ENCODE measurements at regions not wholly inside any gene's neighbourhood (a gene's known extent, or its start where the extent isn't known, plus 50 kb on each side); places are given as distances from the start of the nearest gene placed in this dataset.

DNA sequence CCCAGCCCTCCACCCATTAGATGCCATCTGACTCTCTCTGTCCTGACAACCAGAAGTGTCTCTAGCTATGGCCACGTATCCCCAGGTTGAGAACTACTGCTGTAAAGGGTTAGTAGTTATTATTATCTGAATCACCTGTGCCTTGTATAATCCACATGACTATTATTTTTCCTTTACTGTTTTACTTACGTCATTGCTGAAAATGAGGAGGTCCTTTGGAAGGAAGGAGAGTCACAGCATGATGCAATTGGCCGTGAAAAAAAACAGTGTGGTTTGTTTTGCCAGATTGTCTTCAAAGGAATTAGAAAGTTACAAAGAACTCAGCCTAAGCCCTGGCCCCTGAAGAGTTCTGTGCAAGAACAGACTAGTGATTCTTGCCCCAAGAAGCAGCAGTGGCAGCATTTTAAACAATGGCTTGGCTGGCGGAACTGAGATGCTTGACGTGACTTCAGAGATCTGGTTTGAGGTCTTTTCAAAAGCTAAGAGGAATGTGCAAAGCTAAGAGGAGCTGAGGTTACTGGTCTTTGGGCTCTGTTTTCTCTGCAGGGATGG is 413.3 kb upstream of the EEF2KMT start:
- no peak for DNase-seq (ENCODE audit: extremely low read depth, low read depth)
- TF ChIP-seq, protein P1, sequence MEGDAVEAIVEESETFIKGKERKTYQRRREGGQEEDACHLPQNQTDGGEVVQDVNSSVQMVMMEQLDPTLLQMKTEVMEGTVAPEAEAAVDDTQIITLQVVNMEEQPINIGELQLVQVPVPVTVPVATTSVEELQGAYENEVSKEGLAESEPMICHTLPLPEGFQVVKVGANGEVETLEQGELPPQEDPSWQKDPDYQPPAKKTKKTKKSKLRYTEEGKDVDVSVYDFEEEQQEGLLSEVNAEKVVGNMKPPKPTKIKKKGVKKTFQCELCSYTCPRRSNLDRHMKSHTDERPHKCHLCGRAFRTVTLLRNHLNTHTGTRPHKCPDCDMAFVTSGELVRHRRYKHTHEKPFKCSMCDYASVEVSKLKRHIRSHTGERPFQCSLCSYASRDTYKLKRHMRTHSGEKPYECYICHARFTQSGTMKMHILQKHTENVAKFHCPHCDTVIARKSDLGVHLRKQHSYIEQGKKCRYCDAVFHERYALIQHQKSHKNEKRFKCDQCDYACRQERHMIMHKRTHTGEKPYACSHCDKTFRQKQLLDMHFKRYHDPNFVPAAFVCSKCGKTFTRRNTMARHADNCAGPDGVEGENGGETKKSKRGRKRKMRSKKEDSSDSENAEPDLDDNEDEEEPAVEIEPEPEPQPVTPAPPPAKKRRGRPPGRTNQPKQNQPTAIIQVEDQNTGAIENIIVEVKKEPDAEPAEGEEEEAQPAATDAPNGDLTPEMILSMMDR (IDR thresholded peaks at IDR 0.05; ENCODE audit: low read depth, low read length), result no peak

DNA sequence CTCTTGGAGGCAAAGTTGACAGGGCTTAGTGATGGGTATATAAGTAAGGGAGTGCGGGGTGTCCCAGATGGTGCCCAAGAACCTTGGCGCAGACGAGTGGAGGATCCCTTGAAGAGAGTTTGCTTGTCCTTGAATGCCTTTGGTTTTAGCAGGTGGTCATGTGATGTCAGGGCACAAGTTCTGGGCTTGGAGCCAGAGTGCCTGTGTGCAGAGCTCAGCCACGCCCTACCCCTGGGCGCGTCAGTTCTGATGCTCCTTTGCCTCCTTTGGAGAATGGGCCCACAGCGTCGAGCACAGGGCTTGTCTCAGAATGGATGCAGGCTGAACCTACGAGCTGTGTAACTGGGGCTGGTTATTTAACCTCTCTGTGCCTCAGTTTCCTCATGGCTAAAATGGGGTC is 412.2 kb upstream of the EEF2KMT start:
- DNase-seq (ENCODE audit: extremely low read depth, low read depth), result no peak
- TF ChIP-seq, protein P1 (IDR thresholded peaks at IDR 0.05; ENCODE audit: low read depth, low read length), result no peak

DNA sequence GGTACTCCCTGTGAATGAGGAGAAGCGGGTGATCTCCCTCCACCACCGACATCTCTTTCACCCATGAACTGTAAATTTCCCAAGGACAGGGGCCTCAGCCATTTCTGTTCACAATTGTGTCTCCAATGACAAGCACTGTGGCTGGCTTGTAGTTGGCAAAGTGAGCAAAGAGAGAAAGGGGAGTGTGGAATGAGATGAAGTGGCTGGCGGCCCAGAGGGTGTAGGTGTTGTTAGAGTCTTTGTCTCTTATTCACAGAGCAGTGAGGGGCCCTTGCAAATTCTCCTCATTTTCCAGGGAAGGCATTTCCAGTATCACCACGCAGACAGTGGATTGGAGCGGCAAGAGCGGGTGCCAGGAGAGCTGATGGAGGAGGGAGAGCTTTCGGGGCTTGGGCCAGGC is 411.7 kb upstream of the EEF2KMT start:
- TF ChIP-seq, protein P1 (IDR thresholded peaks at IDR 0.05; ENCODE audit: low read depth, low read length), result no peak
- no peak for DNase-seq (ENCODE audit: extremely low read depth, low read depth)

DNA sequence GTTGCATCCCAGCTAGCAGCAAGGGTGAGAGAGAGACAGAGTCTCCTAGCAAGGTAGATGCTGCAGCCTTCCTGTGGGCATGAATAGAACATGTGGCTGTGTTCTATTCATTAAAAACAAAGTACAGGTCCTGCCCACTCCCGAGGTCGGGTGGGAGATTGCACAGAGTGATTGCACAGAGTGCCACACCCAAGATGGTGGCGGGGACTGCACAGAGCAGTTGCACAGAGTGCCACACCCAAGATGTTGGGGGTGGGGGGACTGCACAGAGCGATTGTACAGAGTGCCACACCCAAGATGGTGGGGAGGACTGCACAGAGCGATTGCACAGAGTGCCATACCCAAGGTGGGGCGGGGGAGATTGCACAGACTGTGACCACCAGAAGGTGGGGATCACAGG is 410.8 kb upstream of the EEF2KMT start:
- no peak for DNase-seq (ENCODE audit: extremely low read depth, low read depth)
- TF ChIP-seq, protein P1 (IDR thresholded peaks at IDR 0.05; ENCODE audit: low read depth, low read length), result no peak

DNA sequence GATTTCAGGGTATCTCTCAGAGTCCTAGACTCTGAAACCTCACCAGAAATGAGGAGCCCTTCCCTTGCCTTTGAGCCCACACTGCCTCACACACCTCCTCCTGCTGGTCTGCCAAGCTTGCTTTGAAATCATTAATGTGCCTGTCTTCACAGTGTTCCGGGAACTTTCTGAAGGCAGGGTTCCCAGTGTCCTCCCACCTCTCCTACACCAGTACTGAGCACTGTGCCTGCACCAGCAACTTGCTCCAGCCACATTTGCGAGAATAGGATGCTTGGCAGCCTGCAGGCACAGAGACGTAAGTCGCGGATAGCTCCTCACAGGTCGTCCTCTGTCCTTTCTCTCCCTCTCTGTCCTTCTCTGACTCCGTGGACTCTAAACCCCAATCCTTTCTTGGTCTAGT is 408.4 kb upstream of the EEF2KMT start:
- DNase-seq (ENCODE audit: extremely low read depth, low read depth), result no peak
- TF ChIP-seq, protein P1 (IDR thresholded peaks at IDR 0.05; ENCODE audit: low read depth, low read length), result no peak

DNA sequence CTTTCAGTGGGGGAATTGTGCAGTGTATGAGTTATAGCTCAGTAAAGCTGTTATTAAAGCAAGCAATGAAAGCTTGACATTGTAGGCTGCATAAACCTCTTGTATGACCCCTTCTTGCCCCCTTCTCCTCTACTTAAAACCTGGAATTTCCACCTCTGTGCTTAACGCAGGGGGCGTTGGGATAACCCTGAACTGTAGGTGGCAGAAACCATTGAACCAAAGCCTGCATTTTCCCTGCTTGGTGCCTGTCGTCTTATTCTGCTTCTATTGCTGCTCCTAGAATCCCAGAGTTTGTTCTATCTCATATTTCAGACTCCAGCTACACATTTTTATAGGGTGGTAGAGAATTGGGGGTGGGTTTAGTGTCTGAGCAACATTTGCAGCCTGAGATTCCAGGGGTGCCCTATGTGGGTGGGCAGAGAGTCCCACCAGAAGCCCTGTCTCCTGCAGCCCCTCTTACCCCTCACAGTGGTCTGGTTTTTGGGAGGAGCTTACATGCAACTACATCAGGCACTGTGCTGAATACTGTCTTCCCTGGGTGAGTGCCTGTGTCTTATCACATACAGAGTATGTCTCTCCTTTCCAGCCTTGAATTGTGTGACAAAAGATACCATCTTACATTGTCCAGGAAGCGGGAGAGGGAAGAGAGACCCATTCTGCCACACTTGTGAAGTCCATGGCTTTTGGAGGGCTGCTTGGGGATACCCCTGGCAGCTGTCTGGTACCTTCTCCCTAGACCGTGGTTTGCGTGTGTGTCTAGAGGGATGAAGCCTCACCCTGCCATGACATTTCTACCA is 407.7 kb upstream of the EEF2KMT start:
- DNase-seq (ENCODE audit: extremely low read depth, low read depth), result no peak
- TF ChIP-seq, protein P1 (IDR thresholded peaks at IDR 0.05; ENCODE audit: low read depth, low read length), result no peak

DNA sequence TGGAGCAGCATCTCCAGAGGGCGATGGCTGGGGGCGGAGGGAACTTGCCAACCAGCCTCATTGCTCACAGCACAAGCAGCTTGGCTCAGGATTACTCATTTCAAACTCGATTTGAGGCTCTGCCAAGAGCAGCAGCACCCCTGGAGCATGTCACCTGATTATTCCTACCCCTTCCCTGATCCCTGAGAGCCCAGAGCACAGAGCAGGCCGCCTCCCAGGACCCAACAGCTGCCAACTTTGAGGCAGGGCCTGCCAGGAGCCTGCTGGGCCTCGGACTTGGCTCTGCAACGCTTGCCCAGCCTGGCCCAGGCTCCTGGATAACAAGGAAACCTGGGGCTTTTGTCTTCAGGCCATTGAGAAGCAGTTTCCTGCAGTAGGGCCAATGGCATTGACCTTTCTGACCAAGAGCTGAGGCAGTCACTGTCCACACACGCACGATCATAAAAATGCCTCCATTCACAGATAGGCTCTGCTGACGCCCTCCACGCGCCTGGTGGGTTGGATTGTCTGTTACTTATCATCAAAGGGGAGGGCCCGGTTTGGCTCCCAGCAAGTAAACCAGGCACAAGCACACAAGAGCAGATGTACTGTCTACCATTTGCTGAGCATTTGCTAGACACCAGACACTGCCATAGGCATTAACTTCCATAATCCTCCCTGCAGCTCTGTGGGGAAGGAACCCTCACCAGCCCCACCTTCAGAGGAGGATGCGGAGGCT is 406.6 kb upstream of the EEF2KMT start:
- DNase-seq (ENCODE audit: extremely low read depth, low read depth), result no peak
- TF ChIP-seq, protein P1 (IDR thresholded peaks at IDR 0.05; ENCODE audit: low read depth, low read length), result no peak
